ENCODE measurements at regions not wholly inside any gene's neighbourhood (a gene's known extent, or its start where the extent isn't known, plus 50 kb on each side); places are given as distances from the start of the nearest gene placed in this dataset.

- no peak for DNase-seq
Measured at GRCh38 chr5:172588380-172588779, 52.7 kb upstream of the NEURL1B start.

DNA sequence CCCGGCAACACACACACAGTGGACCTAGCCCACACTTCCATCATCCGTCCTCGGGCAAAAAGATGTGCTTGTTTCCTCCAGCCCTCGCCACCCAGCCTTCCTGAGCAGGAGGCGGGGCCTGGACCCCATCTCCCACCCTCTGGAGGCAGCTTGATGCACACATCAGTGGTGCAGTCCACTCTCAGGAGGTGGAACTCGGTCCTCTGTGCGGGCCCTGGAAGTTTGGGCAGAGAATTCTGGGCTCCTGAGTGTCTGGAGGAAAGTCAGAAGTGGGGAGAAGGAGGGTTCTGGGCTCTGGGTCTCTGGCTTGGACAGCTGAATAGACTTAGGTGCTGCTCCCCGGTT lies 54.0 kb upstream of the NEURL1B start:
- no peak for DNase-seq

DNA sequence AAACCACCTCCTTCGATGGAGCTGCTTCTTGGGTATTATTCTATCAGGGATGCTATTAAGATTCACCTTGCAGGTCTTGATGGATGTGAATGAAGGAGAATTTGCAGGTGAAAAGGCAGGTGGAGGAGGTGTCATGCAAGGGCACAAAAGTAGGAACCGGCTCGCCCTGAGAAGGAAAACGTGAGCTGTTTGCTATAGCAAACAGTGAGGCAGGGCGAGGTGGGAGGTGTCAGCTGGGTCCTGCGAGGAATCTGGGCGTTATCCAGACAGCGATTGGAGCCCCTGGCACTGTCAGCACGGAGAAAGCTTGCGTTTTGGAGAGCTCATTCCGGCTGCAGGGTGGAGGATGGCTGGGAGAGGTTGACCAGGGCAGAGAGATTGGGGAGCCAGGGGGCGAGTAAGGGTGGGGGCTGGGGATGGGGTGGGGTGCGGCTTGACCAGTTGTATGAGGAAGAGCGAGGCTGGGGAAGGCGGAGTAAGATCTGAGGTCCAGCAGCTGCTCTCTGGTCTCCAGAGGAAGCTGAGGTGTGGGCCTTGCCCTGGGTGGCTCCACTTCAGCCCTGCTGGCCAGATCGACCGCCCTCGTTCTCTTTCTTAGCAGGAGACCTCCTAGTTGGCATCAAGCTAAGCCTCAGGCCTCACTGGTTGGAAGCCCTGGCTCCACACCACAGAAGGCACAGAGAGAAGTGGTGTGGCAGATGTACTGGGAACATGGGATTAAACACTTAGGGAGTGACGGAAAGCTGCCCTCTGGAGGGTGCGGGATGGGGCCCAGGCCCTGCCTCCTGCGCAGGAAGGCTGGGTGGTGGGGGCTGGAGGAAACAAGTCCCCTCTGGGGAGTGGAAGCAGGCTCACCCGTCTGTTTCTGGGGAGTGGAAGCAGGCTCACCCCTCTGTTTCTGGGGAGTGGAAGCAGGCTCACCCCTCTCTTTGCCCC lies 54.7 kb upstream of the NEURL1B start:
- no peak for DNase-seq

GRCh38 chr5:172585114-172585513 lies 55.9 kb upstream of the NEURL1B start:
- DNase-seq = no peak

- no peak for DNase-seq
Measured at GRCh38 chr5:172584638-172585037, 56.4 kb upstream of the NEURL1B start.

GRCh38 chr5:172583931-172584511 lies 57.0 kb upstream of the NEURL1B start:
- no peak for DNase-seq

GRCh38 chr5:172582940-172583339 lies 58.1 kb upstream of the NEURL1B start:
- DNase-seq = no peak

GRCh38 chr5:172581315-172581714 lies 59.7 kb upstream of the NEURL1B start:
- no peak for DNase-seq

GRCh38 chr5:172579403-172579990 lies 61.6 kb upstream of the NEURL1B start:
- no peak for DNase-seq

DNA sequence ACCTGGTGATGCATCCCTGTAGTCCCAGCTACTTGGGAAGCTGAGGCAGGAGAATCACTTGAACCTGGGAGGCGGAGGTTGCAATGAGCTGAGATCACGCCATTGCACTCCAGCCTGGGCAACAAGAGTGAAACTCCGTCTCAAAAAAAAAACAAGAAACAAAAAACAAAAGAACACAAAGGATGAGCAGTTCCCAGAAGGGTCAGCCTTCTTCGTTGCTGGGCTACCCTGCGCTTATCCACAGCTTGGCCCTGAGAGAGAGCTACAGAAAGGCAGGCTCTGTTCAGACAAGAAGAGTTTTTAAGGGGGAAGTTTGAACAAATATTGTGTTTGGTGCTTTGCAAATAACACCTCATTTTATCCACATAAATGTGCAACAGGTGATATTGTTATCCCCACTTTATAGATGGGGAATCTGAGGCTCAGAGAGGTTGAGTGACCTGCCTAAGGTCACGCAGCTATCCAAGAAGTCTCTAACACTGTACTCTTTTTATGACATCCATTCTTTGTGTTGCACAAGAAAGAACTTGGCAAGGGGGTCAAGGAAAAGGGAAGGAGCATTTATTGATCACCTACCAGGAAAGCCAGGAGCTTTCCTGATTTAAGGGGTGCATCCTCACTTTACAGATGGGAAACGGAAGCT lies 63.7 kb upstream of the NEURL1B start:
- DNase-seq = no peak

GRCh38 chr5:172575816-172576545 lies 65.1 kb upstream of the NEURL1B start:
- no peak for DNase-seq

DNA sequence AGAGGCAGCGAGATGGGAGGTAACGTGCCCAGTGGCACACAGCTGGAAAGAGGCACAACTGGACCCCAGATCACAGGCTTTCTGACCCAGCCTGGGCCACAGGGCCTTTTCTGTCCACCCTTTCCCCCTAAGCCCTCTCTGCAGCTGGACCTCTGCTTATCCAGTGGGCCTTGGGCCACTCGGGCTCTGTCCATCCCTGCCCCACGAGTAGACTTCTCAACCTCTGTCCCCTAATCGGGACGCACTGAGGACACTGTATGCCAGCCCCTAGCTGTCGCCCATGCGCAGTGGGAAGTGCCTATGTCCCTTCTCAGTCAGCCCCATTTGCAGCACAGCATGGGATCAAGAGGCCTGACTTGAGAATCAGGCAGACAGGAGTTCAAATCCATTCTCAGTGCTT lies 65.6 kb upstream of the NEURL1B start:
- DNase-seq = no peak

- DNase-seq = no peak
Measured at GRCh38 chr5:172574871-172575223, 66.2 kb upstream of the NEURL1B start.

- no peak for DNase-seq
Measured at GRCh38 chr5:172573986-172574870, 66.8 kb upstream of the NEURL1B start.

DNA sequence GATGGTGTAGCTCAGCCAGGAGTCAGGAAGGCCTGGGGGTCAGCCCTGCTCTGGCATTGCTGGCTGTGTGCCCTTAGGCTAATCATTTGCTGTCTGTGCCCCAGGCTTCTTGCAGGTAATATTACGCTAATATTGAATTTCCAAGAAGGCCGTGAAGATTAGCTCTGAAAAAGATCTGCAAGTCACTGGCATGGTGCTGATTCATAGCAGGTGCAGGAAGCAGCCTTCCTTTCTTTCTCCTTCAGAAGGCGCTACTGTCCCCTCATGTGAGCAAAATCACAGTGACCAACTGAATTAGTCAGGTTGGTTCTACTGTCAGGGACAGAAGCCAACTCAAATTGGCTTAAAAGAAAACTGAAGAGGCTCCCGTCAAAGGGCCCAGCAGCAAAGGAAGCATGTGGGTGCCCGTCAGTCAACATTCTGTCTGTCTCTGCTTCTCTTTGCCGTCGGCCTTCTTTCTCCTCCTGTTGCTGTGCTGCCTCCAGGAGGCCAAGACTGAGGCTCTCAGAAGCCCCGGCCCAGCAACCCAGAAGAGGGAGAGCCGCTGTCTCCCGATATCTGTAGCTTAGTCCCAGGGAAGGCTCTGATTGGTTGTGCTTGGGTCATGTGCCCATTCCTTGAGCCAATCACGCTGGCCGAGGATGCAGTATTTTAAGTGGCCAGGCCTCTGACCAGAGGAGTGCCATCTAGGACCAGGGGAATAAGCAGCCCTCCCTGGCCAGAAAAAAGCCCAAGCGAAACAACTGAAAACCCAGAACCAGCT lies 67.8 kb upstream of the NEURL1B start:
- DNase-seq = no peak

DNA sequence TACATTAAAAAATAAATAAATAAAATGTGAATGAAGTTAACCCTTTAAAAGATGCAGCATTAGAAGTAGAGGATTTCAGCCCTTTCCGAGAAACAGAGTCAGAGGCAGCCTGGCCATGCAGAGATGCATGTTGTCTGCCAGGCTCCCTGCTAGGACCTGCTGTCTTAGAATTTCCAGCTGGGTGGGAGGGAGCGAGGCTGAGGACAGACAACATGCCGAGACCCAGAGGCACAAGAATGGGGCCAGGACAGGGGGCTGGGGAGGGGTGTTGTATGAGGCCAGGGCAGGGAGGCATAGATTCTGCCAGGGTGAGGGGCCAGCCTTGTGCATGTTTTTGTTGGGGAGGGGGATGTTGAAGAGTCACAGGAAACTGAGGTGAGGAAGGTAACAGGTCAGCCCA lies 68.6 kb upstream of the NEURL1B start:
- DNase-seq = no peak

DNA sequence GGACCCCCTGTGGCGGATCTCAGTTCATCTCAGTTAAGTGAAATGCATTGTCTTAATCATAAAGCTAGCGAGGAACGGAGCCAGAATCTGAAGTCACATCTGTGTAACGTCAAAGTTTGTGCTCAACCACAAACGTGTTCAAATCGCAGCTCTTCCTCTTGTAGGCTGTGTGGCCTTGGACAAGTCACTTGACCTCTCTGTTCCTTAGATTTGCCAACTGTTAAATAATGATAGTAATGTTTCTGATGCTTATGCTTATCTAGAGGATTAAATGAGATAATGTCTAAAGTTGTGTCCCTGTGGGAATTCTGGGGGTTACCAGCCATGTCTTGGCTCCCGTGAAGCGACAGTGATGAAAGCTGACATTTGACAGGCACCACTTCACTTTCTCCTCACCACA lies 69.2 kb upstream of the NEURL1B start:
- no peak for DNase-seq

DNA sequence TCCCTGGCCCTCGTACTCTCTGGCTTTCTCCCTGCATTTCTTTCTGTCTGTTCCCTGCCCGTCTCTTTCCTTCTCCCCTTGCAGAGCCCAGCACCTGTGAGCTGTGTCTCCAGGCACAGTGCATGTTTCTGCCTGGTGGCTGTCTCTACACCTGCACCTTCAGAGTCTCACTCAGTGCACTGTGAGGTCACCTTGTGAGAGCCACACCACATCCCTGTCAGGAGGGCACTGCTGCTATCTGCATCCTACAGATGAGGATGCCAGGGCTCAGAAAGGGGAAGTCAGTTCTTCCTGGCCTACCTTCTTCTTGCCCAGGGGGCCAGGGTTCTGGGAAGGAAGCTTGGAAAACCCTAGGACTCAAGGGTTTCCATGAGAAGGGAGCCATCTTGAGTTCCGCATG lies 69.7 kb upstream of the NEURL1B start:
- no peak for DNase-seq

- DNase-seq = no peak
Measured at GRCh38 chr5:172570594-172571334, 70.3 kb upstream of the NEURL1B start.

GRCh38 chr5:172569861-172570558 lies 71.1 kb upstream of the NEURL1B start:
- peak in 1 of 2 experiments; percentile 30 for DNase-seq
